ENCODE measurements at regions not wholly inside any gene's neighbourhood (a gene's known extent, or its start where the extent isn't known, plus 50 kb on each side); places are given as distances from the start of the nearest gene placed in this dataset.

GRCh38 chr1:55388960-55389359 is 173.8 kb upstream of the USP24 start:
- no peak overlapping the region for H2AFZ ChIP-seq (ENCODE audit: low read length)
- H4K91ac ChIP-seq (ENCODE audit: insufficient read length, low read depth, low read length) = no peak overlapping the region
- H3K23ac ChIP-seq (ENCODE audit: insufficient read length, low read depth, low read length) = no peak overlapping the region
- no peak overlapping the region for H3K56ac ChIP-seq (ENCODE audit: insufficient read length, low read depth, low read length)
- H3K4me2 ChIP-seq (ENCODE audit: insufficient read depth, insufficient read length, low read length) = no peak overlapping the region
- no peak for DNase-seq
- H3K18ac ChIP-seq (ENCODE audit: insufficient read length, low read depth, low read length) = no peak overlapping the region
- H2BK120ac ChIP-seq (ENCODE audit: low read depth, low read length, poor library complexity, severe bottlenecking) = no peak overlapping the region
- H3K9me3 ChIP-seq (ENCODE audit: control insufficient read depth, low read depth, low read length) = no peaks in the 10 kb centered on the region
- no peaks in the 10 kb centered on the region for H3K79me2 ChIP-seq (ENCODE audit: insufficient read depth, low read length)
- Mint-ChIP-seq H3K4me1 (no peaks in the 10 kb centered on the region), H3K27ac (no peak overlapping the region), H3K27me3 (ENCODE audit: low read depth) (no peaks in the 10 kb centered on the region), H3K9me3 (peaks cover 12 to 15% of the 10 kb centered on the region in 2 experiments; a peak in 4 of 5 replicates), H3K36me3 (ENCODE audit: insufficient read depth in 1 of 3, low read depth in 3 of 3) (no peaks in the 10 kb centered on the region; a peak in 3 of 7 replicates), H3K4me3 (no peak overlapping the region)
- no peak overlapping the region for H3T11ph ChIP-seq (ENCODE audit: low read length)
- no peak overlapping the region for H2AK5ac ChIP-seq (ENCODE audit: insufficient read length, low read length)
- TF ChIP-seq CTCF (conservative IDR thresholded peaks at IDR 0.05) = no peak
- no peaks in the 10 kb centered on the region for H4K20me1 ChIP-seq (ENCODE audit: control insufficient read depth, insufficient read depth, insufficient read length)
- no peaks in the 10 kb centered on the region for H3K79me1 ChIP-seq (ENCODE audit: insufficient read depth, low read depth, low read length, poor library complexity, severe bottlenecking)
- H2BK12ac ChIP-seq (ENCODE audit: insufficient read length, low read depth, low read length) = no peak overlapping the region
- no peak overlapping the region for H2BK20ac ChIP-seq (ENCODE audit: low read depth, low read length, poor library complexity, severe bottlenecking)
- H3K9ac ChIP-seq (ENCODE audit: extremely low read depth, insufficient read length, low read length) = no peak overlapping the region
- no peak overlapping the region for H3K27ac ChIP-seq (ENCODE audit: insufficient read length, low read depth, low read length)
- no peak overlapping the region for H2BK5ac ChIP-seq (ENCODE audit: insufficient read length, low read length)
- no peaks in the 10 kb centered on the region for H3K27me3 ChIP-seq (ENCODE audit: insufficient read depth, low read length)
- no peak overlapping the region for H3K14ac ChIP-seq (ENCODE audit: insufficient read depth, low read length)
- H4K5ac ChIP-seq (ENCODE audit: insufficient read length, low read depth, low read length) = no peak overlapping the region
- no peak overlapping the region for H2BK15ac ChIP-seq (ENCODE audit: low read depth, low read length)
- no peak overlapping the region for H4K8ac ChIP-seq (replicated peaks; ENCODE audit: insufficient read length, low read depth, low read length)
- H3K4me1 ChIP-seq (ENCODE audit: insufficient read depth, low read length) = no peaks in the 10 kb centered on the region
- H3K4ac ChIP-seq (ENCODE audit: low read depth, low read length) = no peak overlapping the region
- H3K23me2 ChIP-seq (ENCODE audit: insufficient read length, low read depth, low read length, poor library complexity, severe bottlenecking) = no peaks in the 10 kb centered on the region

Data from H9 (cell line).